Prostate gland (tissue), 2 donors: ENCODE measurements at regions not wholly inside any gene's neighbourhood (a gene's known extent, or its start where the extent isn't known, plus 50 kb on each side); places are given as distances from the start of the nearest gene placed in this dataset.

Source experiments
- CTCF ChIP-seq, 4 experiments: fragments of 200-600 bp in 2 of 4; fragments of 450-650 bp in 2 of 4; sonication (generic) in 2 of 4; IDR thresholded peaks; 1 replicate in 3 of 4; 2 replicates in 1 of 4; pipeline ENCODE4 v1.5.1; 2016 to 2019; ENCODE audit warnings: antibody characterized with exemption in 4 of 4, mild to moderate bottlenecking in 2 of 4, moderate library complexity in 2 of 4
- POLR2A ChIP-seq: fragments of 450-650 bp; IDR thresholded peaks from one replicate; pipeline ENCODE4 v1.6.1; 2016; ENCODE audit warnings: antibody characterized with exemption, mild to moderate bottlenecking
- POLR2AphosphoS5 ChIP-seq: sonication (generic); formaldehyde crosslinking; IDR thresholded peaks from one replicate; pipeline ENCODE4 v1.6.1; 2017; ENCODE audit warnings: antibody characterized with exemption

- TF ChIP-seq CTCF (IDR thresholded peaks at IDR 0.05) (no peak), POLR2A (no peak), POLR2AphosphoS5 (no peak)
Observed at GRCh38 chr10:81473755-81474154, 401.2 kb upstream of the NRG3 start.
